ENCODE measurements at regions not wholly inside any gene's neighbourhood (a gene's known extent, or its start where the extent isn't known, plus 50 kb on each side); places are given as distances from the start of the nearest gene placed in this dataset.
"Not testable (repeated sequence)": the region's sequence is repeated elsewhere in the genome, so short reads cannot be mapped to it uniquely, and the experiment has no call there.

DNA sequence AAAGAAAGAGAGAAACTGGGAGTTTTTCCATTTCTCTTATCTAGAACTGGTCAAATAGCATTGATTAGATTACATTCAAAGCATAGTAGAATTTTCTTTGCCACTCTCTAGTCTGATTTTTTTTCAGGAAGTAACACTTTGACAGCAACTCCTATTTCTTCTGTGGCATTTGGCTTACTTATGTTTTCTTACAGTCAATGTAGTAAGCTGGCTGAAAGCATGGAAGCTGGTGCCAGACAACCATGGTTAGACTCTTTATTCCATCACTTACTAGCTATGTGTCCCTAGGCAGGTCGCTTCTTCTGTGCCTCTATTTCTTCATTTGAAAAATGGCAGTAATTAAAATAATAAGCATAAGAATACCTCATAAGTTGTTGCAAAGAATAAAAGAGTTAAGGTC lies 54.2 kb upstream of the OPRM1 start:
- no peak for DNase-seq (ENCODE audit: low spot score in 2 of 2)
- FAIRE-seq: no peak

DNA sequence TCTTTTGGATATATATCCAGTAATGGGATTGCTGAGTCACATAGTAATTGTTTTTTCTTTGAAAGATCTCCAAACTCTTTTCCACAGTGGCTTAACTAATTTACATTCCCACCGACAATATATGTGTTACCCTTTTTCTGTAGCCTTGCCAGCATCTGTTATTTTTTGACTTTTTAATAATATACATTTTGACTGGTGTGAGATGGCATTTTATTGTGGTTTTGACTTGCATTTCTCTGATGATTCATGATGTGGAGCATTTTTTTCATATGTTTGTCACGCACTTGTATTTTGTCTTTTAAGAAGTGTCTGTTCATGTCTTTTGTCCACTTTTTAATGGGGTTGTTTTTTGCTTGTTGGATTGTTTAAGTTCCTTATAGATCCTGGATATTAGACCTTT lies 58.9 kb upstream of the OPRM1 start:
- FAIRE-seq (no peak), DNase-seq (ENCODE audit: low spot score in 2 of 2) (no peak)

DNA sequence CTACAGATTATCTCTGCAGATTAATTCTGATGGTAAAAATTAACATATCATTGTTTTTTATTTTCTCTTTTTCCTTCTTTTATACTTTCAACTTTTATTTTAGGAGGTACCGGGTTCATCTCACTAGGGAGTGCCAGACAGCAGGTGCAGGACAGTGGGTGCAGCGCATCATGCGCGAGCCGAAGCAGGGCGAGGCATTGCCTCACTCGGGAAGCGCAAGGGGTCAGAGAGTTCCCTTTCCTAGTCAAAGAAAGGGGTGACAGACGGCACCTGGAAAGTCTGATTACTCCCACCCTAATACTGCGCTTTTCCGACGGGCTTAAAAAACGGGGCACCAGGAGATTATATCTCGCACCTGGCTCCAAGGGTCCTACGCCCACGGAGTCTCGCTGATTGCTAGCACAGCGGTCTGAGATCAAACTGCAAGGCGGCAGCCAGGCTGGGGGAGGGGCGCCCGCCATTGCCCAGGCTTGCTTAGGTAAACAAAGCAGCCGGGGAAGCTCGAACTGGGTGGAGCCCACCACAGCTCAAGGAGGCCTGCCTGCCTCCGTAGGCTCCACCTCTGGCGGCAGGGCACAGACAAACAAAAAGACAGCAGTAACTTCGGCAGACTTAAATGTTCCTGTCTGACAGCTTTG lies 60.0 kb upstream of the OPRM1 start:
- FAIRE-seq; DNase-seq (ENCODE audit: low spot score in 2 of 2): not testable (repeated sequence)

DNA sequence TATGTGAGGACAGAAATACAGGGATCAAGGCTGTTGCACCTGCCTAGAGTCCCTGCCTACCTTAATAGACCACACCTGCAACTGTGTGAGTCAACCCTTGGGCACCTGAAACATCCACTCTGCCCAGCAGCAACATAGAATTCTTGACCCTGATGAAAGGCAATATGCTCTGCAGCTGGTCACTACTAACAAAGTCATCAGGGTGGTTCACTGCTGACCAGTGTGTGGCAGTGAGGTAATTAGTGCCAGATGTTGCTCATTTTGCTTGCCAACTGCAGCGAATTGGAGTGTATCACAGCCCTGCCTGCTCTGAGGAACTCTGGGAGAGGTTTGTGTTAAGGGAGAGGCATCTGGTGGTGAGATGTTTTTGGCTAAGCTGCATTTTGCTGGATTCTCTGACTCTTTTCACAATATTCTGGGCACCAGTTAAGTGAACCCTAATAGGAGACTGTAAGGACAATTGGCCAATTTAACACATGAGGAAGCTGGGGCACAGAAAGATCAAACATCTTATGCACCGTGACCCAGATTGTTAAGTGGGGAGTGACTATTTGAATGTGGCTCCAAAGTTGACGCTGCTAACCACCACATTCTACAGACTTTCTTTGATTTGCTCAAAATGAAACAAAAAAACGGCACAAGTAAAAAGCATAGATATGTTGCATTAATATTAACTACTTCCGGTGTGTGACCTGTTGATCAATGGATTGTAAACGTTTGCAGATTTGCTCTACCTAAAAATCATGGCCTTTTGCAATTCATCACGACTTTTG lies 61.9 kb upstream of the OPRM1 start:
- DNase-seq (ENCODE audit: low spot score in 2 of 2): no peak
- no peak for FAIRE-seq

DNA sequence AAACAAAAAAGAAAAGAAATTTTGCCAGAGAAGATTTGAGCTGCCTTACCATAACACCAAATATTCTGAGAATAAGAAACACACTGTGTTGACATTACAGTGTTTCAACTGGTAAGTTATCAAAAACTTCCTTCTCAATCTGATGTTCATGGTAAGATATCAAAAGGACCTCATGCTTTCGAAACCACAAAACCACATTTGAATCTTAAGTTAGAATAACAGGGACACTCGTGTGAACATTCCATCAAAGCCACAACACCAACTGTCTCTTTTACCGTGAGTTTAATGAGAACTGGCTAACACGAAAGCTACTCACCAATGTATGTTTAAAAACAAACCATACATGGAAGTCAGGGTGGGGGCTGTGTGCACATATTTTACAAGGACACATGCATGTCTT lies 73.0 kb upstream of the OPRM1 start:
- FAIRE-seq (no peak), DNase-seq (ENCODE audit: low spot score in 2 of 2) (no peak)

DNA sequence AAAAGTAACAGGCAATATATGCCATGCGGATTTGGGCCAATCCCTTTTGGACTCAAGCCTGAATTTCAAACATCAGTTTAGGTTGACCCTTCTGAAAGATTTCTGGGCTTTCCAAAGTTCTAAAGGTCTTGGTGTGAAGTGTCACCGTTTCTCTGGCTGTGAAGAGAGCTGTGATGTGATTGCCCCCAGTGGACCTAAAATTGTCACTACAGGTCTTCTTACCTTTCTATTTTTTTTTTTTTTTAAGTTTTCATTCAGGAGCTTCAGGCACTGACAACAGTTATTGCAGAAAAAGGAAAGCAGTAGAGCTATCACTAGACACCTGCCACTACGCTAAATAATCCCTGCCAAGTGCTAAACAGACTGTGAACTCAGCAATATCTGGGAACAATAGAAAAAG lies 75.7 kb upstream of the OPRM1 start:
- FAIRE-seq (no peak), DNase-seq (ENCODE audit: low spot score in 2 of 2) (no peak)

DNA sequence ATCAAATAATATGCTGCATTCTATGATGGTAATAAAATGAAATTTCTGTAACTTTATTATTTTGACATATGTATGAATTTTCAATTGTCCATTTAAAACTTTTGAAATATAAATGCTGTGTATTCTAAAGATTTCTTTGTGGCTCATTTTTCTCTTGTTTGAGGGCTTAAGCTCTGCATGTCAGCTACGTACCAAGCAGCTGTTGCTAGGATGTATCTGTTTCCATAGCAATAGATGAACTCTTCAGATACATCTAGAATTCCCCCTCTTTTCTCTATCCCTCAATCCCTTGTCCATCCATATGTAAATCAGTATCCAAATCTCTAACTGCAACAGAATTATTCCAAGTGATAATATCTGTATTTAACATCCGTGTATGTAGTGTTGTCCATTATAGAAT lies 76.5 kb upstream of the OPRM1 start:
- FAIRE-seq: no peak

DNA sequence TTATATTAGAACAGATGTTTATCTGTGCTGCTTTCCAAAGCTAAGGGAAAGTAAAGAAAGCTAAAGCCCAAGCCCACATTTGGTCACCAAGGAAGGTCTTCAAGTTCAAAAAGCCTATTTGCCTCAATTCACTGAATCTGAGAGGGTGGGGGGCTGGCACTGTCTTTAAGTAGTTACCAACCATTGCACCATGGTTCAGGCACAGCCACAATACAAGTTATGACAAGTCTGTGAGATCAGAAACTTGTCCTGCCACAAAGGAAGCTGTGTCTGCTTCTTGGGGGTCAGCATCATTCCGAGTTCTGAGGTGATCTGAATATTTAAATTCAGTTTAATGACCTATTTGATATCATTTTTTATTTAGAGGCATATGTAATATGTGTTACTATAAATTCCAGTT lies 78.3 kb upstream of the OPRM1 start:
- DNase-seq (ENCODE audit: low spot score in 2 of 2) (no peak), FAIRE-seq (no peak)

More for the DNA sequence above, 76.5 kb upstream of the OPRM1 start:
- no peak for DNase-seq (ENCODE audit: low spot score in 2 of 2)

DNA sequence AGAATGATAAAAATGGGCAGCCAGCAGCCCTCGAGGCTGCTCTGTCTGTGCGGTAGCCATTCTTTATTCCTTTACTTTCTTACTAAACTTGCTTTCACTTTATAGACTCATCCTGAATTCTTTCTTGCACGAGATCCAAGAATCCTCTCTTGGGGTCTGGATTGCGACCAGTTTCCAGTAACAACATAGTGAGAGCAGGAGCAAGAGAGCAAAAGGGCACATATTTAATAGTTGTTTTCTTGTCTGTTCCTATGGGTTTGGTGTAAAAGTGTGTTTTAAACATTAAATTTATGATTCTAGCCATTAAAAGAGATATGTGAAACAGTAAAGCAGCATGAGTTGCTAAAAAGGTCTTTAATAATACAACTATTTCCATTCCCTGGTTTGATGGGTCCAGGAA lies 78.8 kb upstream of the OPRM1 start:
- FAIRE-seq (no peak), DNase-seq (ENCODE audit: low spot score in 2 of 2) (no peak)

DNA sequence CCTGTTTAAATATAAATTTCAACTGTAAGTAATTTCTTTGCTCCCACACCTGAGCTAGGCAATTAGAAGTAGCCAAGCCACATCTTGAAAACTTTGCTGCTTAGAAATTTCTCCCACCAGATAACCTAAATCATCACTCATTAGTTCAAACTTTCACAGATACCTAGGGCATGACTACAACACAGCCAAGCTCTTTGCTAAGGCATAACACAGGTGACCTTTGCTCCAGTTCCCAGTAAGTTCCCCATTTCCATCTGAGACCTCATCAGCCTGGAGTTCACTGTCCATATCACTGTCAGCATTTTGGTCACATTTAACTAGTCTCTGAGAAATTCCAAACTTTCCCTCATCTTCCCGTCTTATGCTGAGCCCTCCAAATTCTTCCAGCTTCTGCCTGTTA lies 79.8 kb upstream of the OPRM1 start:
- FAIRE-seq: no peak

DNA sequence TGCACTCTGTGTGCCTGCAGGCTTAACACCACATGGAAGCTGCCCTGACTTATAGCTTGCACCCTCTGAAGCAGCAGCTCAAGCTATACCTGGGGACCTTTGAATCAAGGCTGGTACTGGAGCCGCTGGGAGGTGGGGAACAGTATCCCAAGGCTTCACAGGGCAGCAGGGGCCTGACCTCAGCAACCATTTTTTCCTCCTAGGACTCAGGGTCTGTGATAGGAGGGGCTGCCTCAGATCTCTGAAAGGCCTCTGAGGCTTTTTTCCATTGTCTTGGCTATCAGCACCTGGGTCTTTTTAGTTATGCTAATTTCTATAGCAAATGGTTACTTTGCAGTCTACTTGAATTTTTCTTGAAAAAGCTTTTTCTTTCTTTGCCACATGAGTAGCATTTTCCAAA lies 80.2 kb upstream of the OPRM1 start:
- DNase-seq (ENCODE audit: low spot score in 2 of 2) (no peak), FAIRE-seq (no peak)

More for the DNA sequence above, 79.8 kb upstream of the OPRM1 start:
- DNase-seq (ENCODE audit: low spot score in 2 of 2): no peak

DNA sequence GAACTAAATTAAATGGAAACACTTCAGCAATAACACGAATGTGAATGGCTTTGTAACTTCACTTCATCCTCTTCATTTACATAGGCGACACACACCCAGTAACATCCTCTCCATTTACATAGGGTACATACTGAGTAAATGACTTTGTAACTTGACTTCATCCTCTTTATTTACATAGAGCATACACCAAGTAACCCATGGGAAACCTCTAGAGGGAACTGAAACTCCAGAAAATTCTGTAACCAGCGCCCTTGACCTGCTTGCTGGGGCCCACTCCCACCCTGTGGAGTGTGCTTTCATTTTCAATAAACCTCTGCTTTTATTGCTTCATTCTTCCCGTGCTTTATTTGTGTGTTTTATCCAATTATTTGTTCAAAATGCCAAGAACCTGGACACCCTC lies 81.6 kb upstream of the OPRM1 start:
- DNase-seq (ENCODE audit: low spot score in 2 of 2): no peak
- FAIRE-seq: no peak

DNA sequence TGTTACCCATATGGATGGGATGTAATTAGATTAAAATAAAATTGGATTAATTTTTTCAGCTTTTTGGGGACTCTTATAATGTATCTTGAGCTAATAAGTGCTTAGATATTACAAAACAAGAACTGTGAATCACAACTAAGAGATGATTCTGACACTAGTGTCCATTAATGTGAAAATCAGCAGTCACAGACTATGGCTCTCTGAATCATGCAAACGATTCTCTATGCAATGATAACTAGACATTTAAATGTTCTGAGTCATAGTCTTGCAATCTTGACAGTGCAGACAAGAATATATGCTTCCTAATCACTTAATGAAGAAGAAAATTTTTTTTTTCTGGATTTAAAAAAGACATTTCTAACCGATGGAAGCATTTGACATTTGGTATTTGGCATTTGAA lies 82.2 kb upstream of the OPRM1 start:
- no peak for FAIRE-seq
- no peak for DNase-seq (ENCODE audit: low spot score in 2 of 2)

DNA sequence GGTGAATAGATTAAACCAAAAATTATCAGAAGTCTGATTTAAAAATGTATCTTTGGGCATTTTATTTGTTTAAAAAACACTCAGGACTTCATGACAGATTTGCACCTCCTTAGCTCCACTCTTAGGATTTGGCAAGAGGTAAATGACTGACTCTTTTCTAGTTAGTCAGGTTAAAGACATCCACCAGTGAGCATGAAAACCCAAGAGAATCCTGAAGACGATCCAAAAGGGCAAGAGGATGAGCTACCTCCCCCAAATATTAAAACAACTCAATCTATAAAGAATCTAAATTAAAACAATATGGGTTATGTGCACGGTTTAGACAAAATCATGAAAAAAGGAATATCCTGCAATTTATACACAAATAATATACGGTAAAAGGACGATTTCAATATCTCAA lies 89.4 kb upstream of the OPRM1 start:
- FAIRE-seq (no peak), DNase-seq (ENCODE audit: low spot score in 2 of 2) (no peak)

DNA sequence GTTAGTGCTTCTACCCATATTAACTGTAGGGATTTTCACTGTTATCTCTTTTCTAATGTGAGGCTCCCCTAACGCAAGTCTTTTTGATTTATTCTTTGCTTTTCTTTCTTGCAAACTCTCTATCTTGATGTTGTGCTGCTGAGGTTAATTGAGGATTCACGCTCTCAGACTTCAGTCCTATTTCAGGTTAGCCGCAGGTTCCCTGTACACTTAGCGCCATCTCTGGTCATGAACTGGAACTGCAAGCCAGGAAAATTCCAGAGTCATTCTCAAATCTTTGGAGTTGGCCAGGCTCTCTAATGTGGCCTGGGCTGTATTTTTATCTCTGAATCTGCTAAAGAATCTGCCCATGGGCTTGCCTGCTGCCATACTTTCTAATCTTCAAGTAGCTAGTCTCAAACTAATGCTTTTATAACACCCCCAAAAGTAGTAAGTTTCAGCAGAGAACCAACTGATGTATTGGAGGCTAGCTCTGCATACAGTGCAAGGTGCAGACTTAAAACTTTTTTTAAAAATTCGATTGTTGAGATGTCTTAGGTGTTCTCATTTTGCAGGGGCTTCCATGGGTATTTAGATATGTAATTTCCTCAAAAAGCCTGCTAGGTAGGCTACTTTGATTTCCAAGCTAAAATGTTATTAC lies 91.1 kb upstream of the OPRM1 start:
- FAIRE-seq (no peak), DNase-seq (ENCODE audit: low spot score in 2 of 2) (peak in 1 of 2 donors; percentile 5)

DNA sequence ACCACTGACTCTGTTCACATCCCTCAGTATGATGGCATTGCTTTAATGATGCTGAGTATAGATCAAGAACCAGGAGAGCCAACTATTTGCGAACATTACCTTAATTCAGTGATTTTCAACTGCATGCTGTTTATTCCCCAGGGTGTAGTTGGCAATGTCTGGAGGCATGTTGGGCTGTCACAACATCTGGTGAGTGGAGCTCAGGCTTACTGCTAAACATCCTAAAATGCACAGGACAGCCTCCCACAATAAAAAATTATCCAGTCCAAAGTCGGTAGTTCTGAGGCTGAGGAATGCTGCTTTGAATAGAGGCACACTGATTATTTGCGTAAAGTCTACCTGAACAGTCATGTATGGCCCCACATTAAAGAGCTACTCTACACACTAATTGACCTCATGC lies 94.8 kb upstream of the OPRM1 start:
- DNase-seq (ENCODE audit: low spot score in 2 of 2) (no peak), FAIRE-seq (no peak)

DNA sequence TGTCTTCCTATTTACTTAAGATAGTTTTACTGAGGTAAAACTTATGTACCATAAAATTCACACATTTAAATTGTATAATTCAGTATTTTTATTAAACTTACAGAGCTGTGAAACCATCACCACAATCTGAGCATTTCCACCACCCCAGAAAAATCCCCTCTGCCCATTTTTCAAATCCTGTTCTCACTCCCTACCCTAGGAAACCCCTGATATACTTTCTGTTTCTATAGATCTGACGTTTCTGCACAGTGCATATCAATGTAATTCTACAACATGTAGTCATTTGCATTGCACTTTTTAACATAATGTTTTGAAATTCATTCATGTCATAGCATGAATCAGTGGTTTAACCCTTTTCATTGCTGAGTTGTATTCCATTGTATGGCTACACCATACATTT lies 96.7 kb upstream of the OPRM1 start:
- FAIRE-seq (no peak), DNase-seq (ENCODE audit: low spot score in 2 of 2) (no peak)

DNA sequence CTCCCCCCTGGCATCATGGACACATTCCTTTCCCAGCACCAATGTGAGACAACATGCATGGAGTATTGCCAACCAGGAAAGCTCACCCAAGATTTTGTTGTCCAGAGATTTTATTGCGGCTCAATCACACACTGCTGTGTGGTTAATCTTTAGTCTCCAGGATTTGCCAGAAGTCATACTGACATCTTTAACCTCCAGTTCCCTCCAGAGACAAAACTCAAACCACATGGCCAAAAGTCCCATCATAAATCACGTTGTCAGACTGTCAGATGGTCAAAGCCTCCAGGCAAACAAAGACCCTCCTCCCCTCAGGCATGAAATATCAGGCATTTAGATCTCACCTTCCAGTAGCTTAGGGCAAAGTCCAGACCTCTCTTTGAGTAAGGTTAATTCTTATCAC lies 97.3 kb upstream of the OPRM1 start:
- no peak for FAIRE-seq
- no peak for DNase-seq (ENCODE audit: low spot score in 2 of 2)

DNA sequence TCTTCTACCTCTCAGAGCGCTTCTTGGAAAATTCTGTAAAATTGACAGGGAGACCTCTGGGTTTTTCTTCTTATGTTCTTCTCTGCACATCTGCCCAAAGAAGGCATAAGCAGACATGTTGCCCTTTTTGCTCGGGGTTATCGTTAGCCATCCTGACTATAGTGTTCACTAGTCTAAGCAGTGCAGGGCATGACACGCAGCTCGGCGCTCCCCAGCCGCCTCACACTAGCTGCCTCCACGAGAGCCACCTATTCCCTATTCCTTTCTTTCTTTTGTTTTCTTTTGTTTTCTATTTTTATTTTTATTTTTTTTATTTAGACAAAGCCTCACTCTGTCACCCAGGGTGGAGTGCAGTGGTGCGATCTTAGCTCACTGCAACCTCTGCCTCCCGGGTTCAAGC lies 100.2 kb upstream of the OPRM1 start:
- DNase-seq (ENCODE audit: low spot score in 2 of 2): no peak
- FAIRE-seq: no peak

DNA sequence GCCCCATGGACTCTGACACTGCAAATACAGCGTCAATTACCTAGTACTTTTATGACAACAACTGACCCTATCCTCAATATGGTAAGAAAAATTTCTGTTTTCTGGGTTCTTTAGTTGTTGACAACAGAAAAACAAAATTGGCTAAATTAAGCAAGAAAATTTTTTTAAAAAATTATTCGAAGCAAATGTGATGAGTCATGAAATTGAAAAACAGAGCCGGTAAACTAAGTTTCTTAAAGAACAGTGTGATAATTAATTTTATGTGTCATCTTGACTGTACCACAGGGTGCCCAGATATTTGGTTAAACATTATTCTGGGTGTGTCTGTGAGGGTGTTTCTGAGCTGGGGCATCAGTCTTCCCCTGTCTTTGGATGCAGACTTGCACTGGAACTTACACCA lies 107.6 kb upstream of the OPRM1 start:
- FAIRE-seq (no peak), DNase-seq (ENCODE audit: low spot score in 2 of 2) (no peak)

DNA sequence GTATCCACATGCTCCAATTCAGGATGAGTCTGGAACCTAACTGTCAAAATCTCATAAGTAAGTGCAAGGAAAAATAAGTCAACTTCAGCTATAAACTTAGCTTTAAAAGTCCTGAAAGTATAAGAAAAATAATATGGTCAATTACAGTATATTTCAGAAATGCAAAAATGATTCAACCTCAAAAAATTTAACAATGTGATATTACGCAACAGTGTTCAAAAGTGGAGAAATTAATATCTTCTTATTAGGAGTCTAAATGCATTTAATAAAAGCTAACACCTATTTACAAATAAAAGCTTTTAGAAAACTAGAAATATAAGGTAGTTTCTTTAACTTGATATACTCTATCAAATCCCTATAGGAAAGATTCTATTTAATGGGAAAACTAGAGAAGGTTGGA lies 111.2 kb upstream of the OPRM1 start:
- DNase-seq (ENCODE audit: low spot score in 2 of 2): no peak
- no peak for FAIRE-seq

All from frontal cortex (tissue), 3 donors.